Right lobe of liver (tissue), 4 donors: ENCODE measurements at regions not wholly inside any gene's neighbourhood (a gene's known extent, or its start where the extent isn't known, plus 50 kb on each side); places are given as distances from the start of the nearest gene placed in this dataset.

Experiments used
- POLR2A ChIP-seq: fragments of 450-650 bp; IDR thresholded peaks from one replicate; pipeline ENCODE4 v1.6.1; 2017; ENCODE audit warnings: antibody characterized with exemption, mild to moderate bottlenecking
- TF ChIP-seq, protein P1 (sequence below), 4 donors: fragments of 200-600 bp in 3 of 4; fragments of 450-650 bp in 1 of 4; IDR thresholded peaks; one replicate each; pipeline versions ENCODE4 v1.5.1 to v1.8.0; 2016 to 2022; ENCODE audit warnings: antibody characterized with exemption in 4 of 4, mild to moderate bottlenecking in 2 of 4
- donor health status: DM: no; HTN: no; CAD: no.
- donor health status: DM: no; HTN: no; CAD: no.
- donor health status: DM: no; HTN: yes; CAD: no.

DNA sequence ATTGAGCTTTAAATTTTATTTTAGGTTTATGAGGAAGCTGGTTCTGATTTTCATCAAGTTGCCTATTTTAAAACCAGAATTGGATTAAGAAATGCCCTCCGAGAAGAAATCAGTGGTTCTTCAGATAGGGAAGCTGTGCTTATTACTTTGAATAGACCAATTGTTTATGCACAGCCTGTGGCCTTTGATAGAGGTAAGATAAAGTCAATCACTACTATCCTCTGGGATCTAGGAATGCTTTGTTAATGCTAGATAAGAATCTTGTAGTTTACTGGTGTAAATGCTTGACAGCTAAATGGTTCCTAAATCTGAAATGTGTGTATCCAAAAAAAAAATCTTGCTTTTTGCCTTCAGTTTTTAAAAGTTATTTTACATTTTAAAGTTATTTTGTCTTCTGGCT, 73.0 kb upstream of the ADAD1 start:
- TF ChIP-seq POLR2A = no peak
- TF ChIP-seq, protein P1, sequence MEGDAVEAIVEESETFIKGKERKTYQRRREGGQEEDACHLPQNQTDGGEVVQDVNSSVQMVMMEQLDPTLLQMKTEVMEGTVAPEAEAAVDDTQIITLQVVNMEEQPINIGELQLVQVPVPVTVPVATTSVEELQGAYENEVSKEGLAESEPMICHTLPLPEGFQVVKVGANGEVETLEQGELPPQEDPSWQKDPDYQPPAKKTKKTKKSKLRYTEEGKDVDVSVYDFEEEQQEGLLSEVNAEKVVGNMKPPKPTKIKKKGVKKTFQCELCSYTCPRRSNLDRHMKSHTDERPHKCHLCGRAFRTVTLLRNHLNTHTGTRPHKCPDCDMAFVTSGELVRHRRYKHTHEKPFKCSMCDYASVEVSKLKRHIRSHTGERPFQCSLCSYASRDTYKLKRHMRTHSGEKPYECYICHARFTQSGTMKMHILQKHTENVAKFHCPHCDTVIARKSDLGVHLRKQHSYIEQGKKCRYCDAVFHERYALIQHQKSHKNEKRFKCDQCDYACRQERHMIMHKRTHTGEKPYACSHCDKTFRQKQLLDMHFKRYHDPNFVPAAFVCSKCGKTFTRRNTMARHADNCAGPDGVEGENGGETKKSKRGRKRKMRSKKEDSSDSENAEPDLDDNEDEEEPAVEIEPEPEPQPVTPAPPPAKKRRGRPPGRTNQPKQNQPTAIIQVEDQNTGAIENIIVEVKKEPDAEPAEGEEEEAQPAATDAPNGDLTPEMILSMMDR (IDR thresholded peaks at IDR 0.05) = no peak
